A673 (cell line): ENCODE measurements at regions not wholly inside any gene's neighbourhood (a gene's known extent, or its start where the extent isn't known, plus 50 kb on each side); places are given as distances from the start of the nearest gene placed in this dataset.
"Not testable (repeated sequence)": the region's sequence is repeated elsewhere in the genome, so short reads cannot be mapped to it uniquely, and the experiment has no call there.

Experiments used
- BruUV-seq: library from RNA; stranded (reverse); fragments of 400-500 nt; replicated peaks from 2 replicates; lab custom pipeline; 2021; lab: Mats Ljungman, UMichigan
- CTCF ChIA-PET: fragments of 300-600 bp; sonication (Branson Sonifier 250); formaldehyde crosslinking; loops from one replicate; lab custom pipeline; 2022; ENCODE audit warnings: antibody characterized with exemption; lab: Charles Lee
- POLR2A ChIA-PET: fragments of 300-600 bp; sonication (Branson Sonifier 250); formaldehyde crosslinking; loops from one replicate; lab custom pipeline; 2022; ENCODE audit warnings: antibody characterized with exemption; ENCODE audit not compliant: low non-redundant PET; lab: Charles Lee
- DNase-seq: peaks from one replicate; pipeline ENCODE4 v3.0.0-alpha.2; 2015; ENCODE audit warnings: low spot score
- H3K27ac ChIP-seq: fragments of 200-600 bp; sonication (generic); 2 replicates; pipeline ENCODE4 v1.5.1; 2016; ENCODE audit warnings: mixed run types, low read depth, mild to moderate bottlenecking, mixed read lengths, antibody characterized with exemption, low read length; ENCODE audit not compliant: poor library complexity, severe bottlenecking
- H3K27me3 ChIP-seq: fragments of 200-600 bp; sonication (generic); replicated peaks from 2 replicates; pipeline ENCODE4 v1.6.1; 2017; ENCODE audit warnings: mixed run types, low read depth, mild to moderate bottlenecking, mixed read lengths, antibody characterized with exemption, low read length; ENCODE audit not compliant: insufficient read depth, poor library complexity
- H3K36me3 ChIP-seq: fragments of 200-600 bp; sonication (generic); 2 replicates; pipeline ENCODE4 v1.6.1; 2016; ENCODE audit warnings: mixed run types, mild to moderate bottlenecking, mixed read lengths, antibody characterized with exemption, low read length; ENCODE audit not compliant: insufficient read depth, poor library complexity, severe bottlenecking
- H3K4me1 ChIP-seq: fragments of 200-600 bp; sonication (generic); 2 replicates; pipeline ENCODE4 v1.6.1; 2017; ENCODE audit warnings: mixed run types, mild to moderate bottlenecking, mixed read lengths, antibody characterized with exemption, low read length; ENCODE audit not compliant: insufficient read depth, poor library complexity, severe bottlenecking
- H3K4me3 ChIP-seq: fragments of 200-600 bp; sonication (generic); 2 replicates; pipeline ENCODE4 v1.5.1; 2016; ENCODE audit warnings: low read depth, mixed run types, mild to moderate bottlenecking, mixed read lengths, low read length; ENCODE audit not compliant: poor library complexity, severe bottlenecking
- H3K9me3 ChIP-seq: fragments of 200-600 bp; sonication (generic); 2 replicates; pipeline ENCODE4 v1.6.1; 2016; ENCODE audit warnings: mixed run types, low read depth, mild to moderate bottlenecking, mixed read lengths, antibody characterized with exemption, low read length; ENCODE audit not compliant: poor library complexity, severe bottlenecking
- EZH2 ChIP-seq: fragments of 200-600 bp; sonication (generic); IDR thresholded peaks from 2 replicates; pipeline ENCODE4 v1.6.1; 2017; ENCODE audit warnings: borderline replicate concordance, low read depth, mild to moderate bottlenecking, mixed read lengths, antibody characterized with exemption, low read length; ENCODE audit not compliant: poor library complexity, severe bottlenecking
- intact Hi-C: fragments of 100-400 bp; cut with micrococcal nuclease; formaldehyde crosslinking; loops from one replicate; pipeline ENCODE4 v1.10.0; 2022; ENCODE audit not compliant: unreplicated experiment
- TF ChIP-seq, protein P1 (sequence below): fragments of 300-800, 200-600 bp; sonication (generic); conservative IDR thresholded peaks from 2 replicates; pipeline ENCODE4 v1.5.1; 2017; ENCODE audit warnings: low read depth, mild to moderate bottlenecking, antibody characterized with exemption, low read length, moderate library complexity, mixed read lengths

DNA sequence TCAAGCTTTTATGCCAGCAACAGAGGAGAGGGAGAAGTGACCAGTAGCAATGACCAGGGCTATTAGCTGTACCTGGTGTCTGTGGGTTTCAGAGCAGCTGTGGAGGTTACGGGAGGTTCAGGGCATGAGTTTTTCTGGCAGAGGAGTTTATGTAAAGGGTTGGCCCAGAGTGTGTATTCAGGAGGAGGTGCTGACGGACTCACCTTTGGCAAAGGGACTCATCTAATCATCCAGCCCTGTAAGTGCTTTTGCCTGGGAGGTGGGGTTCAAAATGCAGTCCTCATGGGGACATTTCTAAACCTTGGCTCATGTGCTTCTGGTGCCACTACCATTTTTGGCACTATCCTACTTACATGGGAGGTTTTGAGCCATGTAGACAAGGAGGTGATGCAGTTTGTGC lies 95.3 kb downstream of the DAD1 start:
- Histone ChIP-seq H3K27ac (no peak overlapping the region), H3K27me3 (no peaks in the 10 kb centered on the region), H3K9me3 (no peaks in the 10 kb centered on the region), H3K36me3 (no peaks in the 10 kb centered on the region), H3K4me3 (no peak overlapping the region), H3K4me1 (peaks cover 34% of the 10 kb centered on the region)
- POLR2A ChIA-PET = no interaction called here
- intact Hi-C loops = no loop called here
- BruUV-seq = no TSS peak
- CTCF ChIA-PET = no interaction called here
- TF ChIP-seq EZH2 = no peak
- TF ChIP-seq, protein P1, sequence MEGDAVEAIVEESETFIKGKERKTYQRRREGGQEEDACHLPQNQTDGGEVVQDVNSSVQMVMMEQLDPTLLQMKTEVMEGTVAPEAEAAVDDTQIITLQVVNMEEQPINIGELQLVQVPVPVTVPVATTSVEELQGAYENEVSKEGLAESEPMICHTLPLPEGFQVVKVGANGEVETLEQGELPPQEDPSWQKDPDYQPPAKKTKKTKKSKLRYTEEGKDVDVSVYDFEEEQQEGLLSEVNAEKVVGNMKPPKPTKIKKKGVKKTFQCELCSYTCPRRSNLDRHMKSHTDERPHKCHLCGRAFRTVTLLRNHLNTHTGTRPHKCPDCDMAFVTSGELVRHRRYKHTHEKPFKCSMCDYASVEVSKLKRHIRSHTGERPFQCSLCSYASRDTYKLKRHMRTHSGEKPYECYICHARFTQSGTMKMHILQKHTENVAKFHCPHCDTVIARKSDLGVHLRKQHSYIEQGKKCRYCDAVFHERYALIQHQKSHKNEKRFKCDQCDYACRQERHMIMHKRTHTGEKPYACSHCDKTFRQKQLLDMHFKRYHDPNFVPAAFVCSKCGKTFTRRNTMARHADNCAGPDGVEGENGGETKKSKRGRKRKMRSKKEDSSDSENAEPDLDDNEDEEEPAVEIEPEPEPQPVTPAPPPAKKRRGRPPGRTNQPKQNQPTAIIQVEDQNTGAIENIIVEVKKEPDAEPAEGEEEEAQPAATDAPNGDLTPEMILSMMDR = no peak
- DNase-seq = no peak

DNA sequence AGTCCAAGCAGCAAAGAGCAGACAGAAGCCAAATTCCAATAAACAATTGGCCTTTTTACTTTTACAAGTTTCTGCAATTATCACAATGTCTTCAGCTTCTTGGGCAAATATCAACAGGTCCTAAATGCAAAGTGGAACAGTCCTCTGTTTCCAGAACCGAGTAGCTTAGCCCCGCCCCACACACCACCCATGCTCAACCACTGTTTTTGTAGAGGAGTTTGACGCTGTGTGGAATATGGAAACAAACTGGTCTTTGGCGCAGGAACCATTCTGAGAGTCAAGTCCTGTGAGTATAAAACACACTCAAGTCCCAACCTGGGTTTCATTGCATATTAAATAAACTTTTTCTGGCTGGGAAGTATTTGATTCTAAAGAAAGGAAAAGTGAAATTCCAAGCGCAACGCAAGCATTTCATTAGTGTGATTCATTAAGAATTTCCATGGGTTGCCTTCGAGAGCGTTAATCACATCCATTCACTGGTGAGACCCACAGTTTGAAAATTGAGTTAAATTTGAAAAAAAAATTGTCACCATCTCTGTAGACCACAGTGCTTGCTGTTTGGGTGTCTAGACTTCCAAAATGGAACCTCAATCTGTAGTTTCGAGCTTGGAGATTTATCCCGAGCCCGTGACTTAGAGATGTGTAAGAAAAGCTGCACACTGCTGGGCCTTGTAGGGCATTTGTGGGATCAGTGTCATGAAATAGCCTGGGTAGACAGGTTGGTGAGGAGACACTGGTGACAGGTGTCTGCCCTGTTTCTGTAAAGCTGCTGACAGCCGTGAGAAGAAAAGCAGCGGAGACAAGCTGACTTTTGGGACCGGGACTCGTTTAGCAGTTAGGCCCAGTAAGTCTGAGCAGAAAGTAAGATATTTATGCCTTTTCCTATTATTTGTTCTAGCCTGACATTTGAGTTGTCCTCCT lies 96.1 kb downstream of the DAD1 start:
- H3K4me1 ChIP-seq = peaks cover 42% of the 10 kb centered on the region
- no peak for DNase-seq
- ChIA-PET CTCF (no interaction called here), POLR2A (no interaction called here)
- H3K36me3 ChIP-seq = no peaks in the 10 kb centered on the region
- no peaks in the 10 kb centered on the region for H3K27me3 ChIP-seq
- BruUV-seq = no TSS peak
- intact Hi-C loops = no loop called here
- H3K9me3 ChIP-seq = no peaks in the 10 kb centered on the region
- no peak overlapping the region for H3K4me3 ChIP-seq
- TF ChIP-seq EZH2 = no peak
- TF ChIP-seq, protein P1 = no peak
- H3K27ac ChIP-seq = no peak overlapping the region

DNA sequence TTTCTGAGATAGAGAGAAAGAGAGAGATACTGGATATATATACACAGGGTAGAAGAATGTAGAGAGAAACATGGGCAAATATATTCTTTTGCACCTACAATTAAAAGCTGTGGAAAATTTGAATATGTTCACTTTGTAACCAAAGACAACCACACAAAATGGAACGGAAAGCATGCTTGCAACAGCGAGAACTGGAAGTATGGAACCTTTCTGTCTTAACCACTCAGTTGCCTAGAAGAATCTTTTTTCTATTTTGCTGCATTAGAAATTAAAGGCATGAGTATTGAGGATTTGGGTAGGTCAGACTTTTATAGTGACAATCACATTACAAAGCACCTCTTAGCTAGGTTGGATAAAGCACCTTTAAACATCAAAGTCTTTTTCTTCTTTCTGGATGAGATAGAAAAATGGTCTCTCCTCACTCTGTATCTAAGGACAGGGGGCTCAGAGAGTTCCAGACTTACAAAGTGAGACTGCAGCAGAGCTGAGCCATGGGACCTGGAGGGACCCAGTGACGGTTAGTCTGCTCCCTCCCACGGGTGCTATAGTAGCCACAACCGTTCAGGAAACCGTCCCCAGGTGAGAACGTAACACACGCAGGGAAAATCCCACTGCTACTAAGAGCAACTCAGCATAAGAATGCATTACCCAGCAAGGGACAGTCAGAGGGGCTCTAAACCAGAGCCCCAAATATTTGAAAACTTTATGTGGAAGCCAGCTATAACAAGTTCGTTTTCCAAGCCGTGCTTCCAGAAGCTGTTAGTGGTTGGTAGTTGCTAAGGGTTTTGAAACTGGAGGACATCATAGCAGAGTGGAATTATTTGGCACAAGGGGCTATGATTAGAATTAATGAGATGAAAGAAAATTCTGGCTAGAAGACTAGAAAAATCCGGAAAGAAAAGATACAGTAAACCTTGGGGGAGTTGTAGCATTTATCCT lies 97.1 kb downstream of the DAD1 start:
- no peak overlapping the region for H3K4me3 ChIP-seq
- DNase-seq = no peak
- BruUV-seq = no TSS peak
- intact Hi-C loops = no loop called here
- no peaks in the 10 kb centered on the region for H3K36me3 ChIP-seq
- TF ChIP-seq EZH2 = no peak
- TF ChIP-seq, protein P1 = no peak
- H3K27me3 ChIP-seq = no peaks in the 10 kb centered on the region
- CTCF ChIA-PET = no interaction called here
- H3K9me3 ChIP-seq = no peaks in the 10 kb centered on the region
- POLR2A ChIA-PET = no interaction called here
- no peak overlapping the region for H3K27ac ChIP-seq
- H3K4me1 ChIP-seq = peaks cover 52% of the 10 kb centered on the region

DNA sequence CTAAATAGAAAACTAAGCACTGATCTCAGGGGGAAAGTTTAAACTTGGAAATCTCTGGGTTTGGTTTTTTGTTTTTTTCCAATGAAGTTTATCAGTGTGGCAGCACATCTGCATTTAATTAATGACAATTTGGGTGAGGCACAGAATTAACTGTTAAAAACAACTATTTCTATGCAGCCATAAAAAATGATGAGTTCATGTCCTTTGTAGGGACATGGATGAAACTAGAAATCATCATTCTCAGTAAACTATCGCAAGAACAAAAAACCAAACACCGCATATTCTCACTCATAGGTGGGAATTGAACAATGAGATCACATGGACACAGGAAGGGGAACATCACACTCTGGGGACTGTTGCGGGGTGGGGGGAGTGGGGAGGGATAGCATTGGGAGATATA lies 98.0 kb downstream of the DAD1 start:
- H3K4me1 ChIP-seq = peaks cover 61% of the 10 kb centered on the region
- H3K36me3 ChIP-seq, DNase-seq, H3K27me3 ChIP-seq, POLR2A ChIA-PET, BruUV-seq, H3K27ac ChIP-seq, CTCF ChIA-PET, H3K4me3 ChIP-seq, intact Hi-C loops, H3K9me3 ChIP-seq: not testable (repeated sequence)
